ENCODE measurements at regions not wholly inside any gene's neighbourhood (a gene's known extent, or its start where the extent isn't known, plus 50 kb on each side); places are given as distances from the start of the nearest gene placed in this dataset.

- TF ChIP-seq CTCF (IDR thresholded peaks at IDR 0.05): no peak
- TF ChIP-seq POLR2A (IDR thresholded peaks at IDR 0.05): no peak
These were observed 91.1 kb downstream of the TEX36 start for GRCh38 chr10:125591886-125592285.

Measured in adrenal gland (tissue), 5 donors.